ENCODE measurements at regions not wholly inside any gene's neighbourhood (a gene's known extent, or its start where the extent isn't known, plus 50 kb on each side); places are given as distances from the start of the nearest gene placed in this dataset.

- peak; percentile 58 for DNase-seq (ENCODE audit: low read depth, low spot score)
- Histone ChIP-seq H3K4me3 (ENCODE audit: low read length) (no peak overlapping the region), H3K27me3 (ENCODE audit: control insufficient read depth, insufficient read depth, low read length) (no peaks in the 10 kb centered on the region), H3K27ac (ENCODE audit: low read length) (peak overlapping the region; percentile 97), H3K9me3 (ENCODE audit: control insufficient read depth, insufficient read depth, low read length) (no peaks in the 10 kb centered on the region), H3K4me1 (ENCODE audit: control insufficient read depth, insufficient read depth, low read length) (no peaks in the 10 kb centered on the region), H3K36me3 (ENCODE audit: control insufficient read depth, insufficient read depth, low read length) (no peaks in the 10 kb centered on the region)
- no CpG with 5 or more reads among the region's 2 CpGs for WGBS (ENCODE audit: insufficient coverage, insufficient read length)
Observed at GRCh38 chr13:99717959-99718674, 216.8 kb downstream of the TM9SF2 start.

GRCh38 chr13:99709134-99709533 is 207.9 kb downstream of the TM9SF2 start:
- H3K9me3 ChIP-seq (ENCODE audit: control insufficient read depth, insufficient read depth, low read length): no peaks in the 10 kb centered on the region
- DNase-seq (ENCODE audit: low read depth, low spot score): no peak
- no CpG with 5 or more reads among the region's 4 CpGs for WGBS (ENCODE audit: insufficient coverage, insufficient read length)
- H3K27ac ChIP-seq (ENCODE audit: low read length): no peak overlapping the region
- H3K36me3 ChIP-seq (ENCODE audit: control insufficient read depth, insufficient read depth, low read length): no peaks in the 10 kb centered on the region
- H3K4me3 ChIP-seq (ENCODE audit: low read length): no peak overlapping the region
- peaks cover 3% of the 10 kb centered on the region; the same call in 1 of the 2 replicates for H3K4me1 ChIP-seq (ENCODE audit: control insufficient read depth, insufficient read depth, low read length)
- no peaks in the 10 kb centered on the region for H3K27me3 ChIP-seq (ENCODE audit: control insufficient read depth, insufficient read depth, low read length)

GRCh38 chr13:99704390-99704789 is 203.1 kb downstream of the TM9SF2 start:
- Histone ChIP-seq H3K27me3 (ENCODE audit: control insufficient read depth, insufficient read depth, low read length) (no peaks in the 10 kb centered on the region), H3K9me3 (ENCODE audit: control insufficient read depth, insufficient read depth, low read length) (no peaks in the 10 kb centered on the region), H3K4me1 (ENCODE audit: control insufficient read depth, insufficient read depth, low read length) (peaks cover 8% of the 10 kb centered on the region), H3K36me3 (ENCODE audit: control insufficient read depth, insufficient read depth, low read length) (no peaks in the 10 kb centered on the region), H3K27ac (ENCODE audit: low read length) (no peak overlapping the region), H3K4me3 (ENCODE audit: low read length) (no peak overlapping the region)
- WGBS (ENCODE audit: insufficient coverage, insufficient read length): no CpG with 5 or more reads among the region's 4 CpGs
- no peak for DNase-seq (ENCODE audit: low read depth, low spot score)

GRCh38 chr13:99703908-99704307 is 202.6 kb downstream of the TM9SF2 start:
- Histone ChIP-seq H3K4me1 (ENCODE audit: control insufficient read depth, insufficient read depth, low read length) (peaks cover 6% of the 10 kb centered on the region), H3K36me3 (ENCODE audit: control insufficient read depth, insufficient read depth, low read length) (no peaks in the 10 kb centered on the region), H3K27me3 (ENCODE audit: control insufficient read depth, insufficient read depth, low read length) (no peaks in the 10 kb centered on the region), H3K4me3 (ENCODE audit: low read length) (no peak overlapping the region), H3K27ac (ENCODE audit: low read length) (no peak overlapping the region), H3K9me3 (ENCODE audit: control insufficient read depth, insufficient read depth, low read length) (no peaks in the 10 kb centered on the region)
- no peak for DNase-seq (ENCODE audit: low read depth, low spot score)

- H3K27me3 ChIP-seq (ENCODE audit: control insufficient read depth, insufficient read depth, low read length): no peaks in the 10 kb centered on the region
- no CpG with 5 or more reads among the region's 9 CpGs for WGBS (ENCODE audit: insufficient coverage, insufficient read length)
- peak overlapping the region; percentile 67 for H3K27ac ChIP-seq (ENCODE audit: low read length)
- DNase-seq (ENCODE audit: low read depth, low spot score): no peak
- H3K4me1 ChIP-seq (ENCODE audit: control insufficient read depth, insufficient read depth, low read length): peaks cover 6% of the 10 kb centered on the region
- no peaks in the 10 kb centered on the region for H3K9me3 ChIP-seq (ENCODE audit: control insufficient read depth, insufficient read depth, low read length)
- no peaks in the 10 kb centered on the region for H3K36me3 ChIP-seq (ENCODE audit: control insufficient read depth, insufficient read depth, low read length)
- no peak overlapping the region for H3K4me3 ChIP-seq (ENCODE audit: low read length)
Observed at GRCh38 chr13:99702687-99703319, 201.5 kb downstream of the TM9SF2 start.

GRCh38 chr13:99700468-99700867 is 199.2 kb downstream of the TM9SF2 start:
- Histone ChIP-seq H3K9me3 (ENCODE audit: control insufficient read depth, insufficient read depth, low read length) (no peaks in the 10 kb centered on the region), H3K36me3 (ENCODE audit: control insufficient read depth, insufficient read depth, low read length) (no peaks in the 10 kb centered on the region), H3K4me1 (ENCODE audit: control insufficient read depth, insufficient read depth, low read length) (peaks cover 6% of the 10 kb centered on the region), H3K4me3 (ENCODE audit: low read length) (no peak overlapping the region), H3K27me3 (ENCODE audit: control insufficient read depth, insufficient read depth, low read length) (no peaks in the 10 kb centered on the region), H3K27ac (ENCODE audit: low read length) (no peak overlapping the region)
- WGBS (ENCODE audit: insufficient coverage, insufficient read length): no CpG with 5 or more reads among the region's 7 CpGs
- no peak for DNase-seq (ENCODE audit: low read depth, low spot score)

GRCh38 chr13:99698816-99699099 is 197.5 kb downstream of the TM9SF2 start:
- Histone ChIP-seq H3K4me1 (ENCODE audit: control insufficient read depth, insufficient read depth, low read length) (peaks cover 11% of the 10 kb centered on the region), H3K27me3 (ENCODE audit: control insufficient read depth, insufficient read depth, low read length) (no peaks in the 10 kb centered on the region)
- no CpG with 5 or more reads among the region's 3 CpGs for WGBS (ENCODE audit: insufficient coverage, insufficient read length)

GRCh38 chr13:99698010-99698815 is 196.9 kb downstream of the TM9SF2 start:
- Histone ChIP-seq H3K27me3 (ENCODE audit: control insufficient read depth, insufficient read depth, low read length) (no peaks in the 10 kb centered on the region), H3K36me3 (ENCODE audit: control insufficient read depth, insufficient read depth, low read length) (no peaks in the 10 kb centered on the region), H3K4me3 (ENCODE audit: low read length) (no peak overlapping the region), H3K9me3 (ENCODE audit: control insufficient read depth, insufficient read depth, low read length) (no peaks in the 10 kb centered on the region), H3K4me1 (ENCODE audit: control insufficient read depth, insufficient read depth, low read length) (peaks cover 13% of the 10 kb centered on the region), H3K27ac (ENCODE audit: low read length) (no peak overlapping the region)
- WGBS (ENCODE audit: insufficient coverage, insufficient read length): no CpG with 5 or more reads among the region's 8 CpGs
- no peak for DNase-seq (ENCODE audit: low read depth, low spot score)

More at GRCh38 chr13:99698816-99699099, 197.5 kb downstream of the TM9SF2 start:
- Histone ChIP-seq H3K27ac (ENCODE audit: low read length) (no peak overlapping the region), H3K9me3 (ENCODE audit: control insufficient read depth, insufficient read depth, low read length) (no peaks in the 10 kb centered on the region), H3K36me3 (ENCODE audit: control insufficient read depth, insufficient read depth, low read length) (no peaks in the 10 kb centered on the region), H3K4me3 (ENCODE audit: low read length) (no peak overlapping the region)
- DNase-seq (ENCODE audit: low read depth, low spot score): no peak

- H3K4me1 ChIP-seq (ENCODE audit: control insufficient read depth, insufficient read depth, low read length): peaks cover 15% of the 10 kb centered on the region
- H3K36me3 ChIP-seq (ENCODE audit: control insufficient read depth, insufficient read depth, low read length): no peaks in the 10 kb centered on the region
- H3K9me3 ChIP-seq (ENCODE audit: control insufficient read depth, insufficient read depth, low read length): no peaks in the 10 kb centered on the region
- WGBS (ENCODE audit: insufficient coverage, insufficient read length): no CpG with 5 or more reads among the region's 3 CpGs
- H3K27ac ChIP-seq (ENCODE audit: low read length): no peak overlapping the region
- H3K27me3 ChIP-seq (ENCODE audit: control insufficient read depth, insufficient read depth, low read length): no peaks in the 10 kb centered on the region
- no peak overlapping the region for H3K4me3 ChIP-seq (ENCODE audit: low read length)
- DNase-seq (ENCODE audit: low read depth, low spot score): no peak
Observed at GRCh38 chr13:99695857-99696256, 194.6 kb downstream of the TM9SF2 start.

GRCh38 chr13:99693852-99694611 is 192.8 kb downstream of the TM9SF2 start:
- Histone ChIP-seq H3K36me3 (ENCODE audit: control insufficient read depth, insufficient read depth, low read length) (no peaks in the 10 kb centered on the region), H3K27ac (ENCODE audit: low read length) (no peak overlapping the region), H3K27me3 (ENCODE audit: control insufficient read depth, insufficient read depth, low read length) (no peaks in the 10 kb centered on the region), H3K4me1 (ENCODE audit: control insufficient read depth, insufficient read depth, low read length) (peaks cover 12% of the 10 kb centered on the region; the same call in 1 of the 2 replicates), H3K9me3 (ENCODE audit: control insufficient read depth, insufficient read depth, low read length) (no peaks in the 10 kb centered on the region), H3K4me3 (ENCODE audit: low read length) (no peak overlapping the region)
- no CpG with 5 or more reads among the region's 11 CpGs for WGBS (ENCODE audit: insufficient coverage, insufficient read length)
- no peak for DNase-seq (ENCODE audit: low read depth, low spot score)
